ENCODE measurements at regions not wholly inside any gene's neighbourhood (a gene's known extent, or its start where the extent isn't known, plus 50 kb on each side); places are given as distances from the start of the nearest gene placed in this dataset.

DNA sequence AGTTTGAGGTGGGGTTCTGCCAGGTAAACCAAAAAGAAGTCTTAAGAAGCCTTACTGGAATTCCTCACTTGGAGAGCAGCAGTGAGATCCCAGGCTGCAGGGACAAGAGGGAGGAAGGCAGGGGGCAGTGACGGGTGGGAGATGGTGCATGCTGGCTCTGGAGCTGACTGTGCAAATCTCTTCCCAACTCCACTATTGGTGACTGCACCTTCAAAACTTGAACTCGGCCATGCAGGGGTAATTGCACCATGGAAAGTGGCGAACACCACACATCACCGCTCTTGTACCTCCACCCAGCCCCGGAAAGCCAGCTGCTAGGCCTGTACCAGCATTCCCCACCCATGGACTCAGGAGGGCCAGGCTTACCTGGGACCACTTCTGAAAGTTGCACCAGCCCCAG is 51.4 kb upstream of the CDR2 start:
- TF ChIP-seq, protein P1, sequence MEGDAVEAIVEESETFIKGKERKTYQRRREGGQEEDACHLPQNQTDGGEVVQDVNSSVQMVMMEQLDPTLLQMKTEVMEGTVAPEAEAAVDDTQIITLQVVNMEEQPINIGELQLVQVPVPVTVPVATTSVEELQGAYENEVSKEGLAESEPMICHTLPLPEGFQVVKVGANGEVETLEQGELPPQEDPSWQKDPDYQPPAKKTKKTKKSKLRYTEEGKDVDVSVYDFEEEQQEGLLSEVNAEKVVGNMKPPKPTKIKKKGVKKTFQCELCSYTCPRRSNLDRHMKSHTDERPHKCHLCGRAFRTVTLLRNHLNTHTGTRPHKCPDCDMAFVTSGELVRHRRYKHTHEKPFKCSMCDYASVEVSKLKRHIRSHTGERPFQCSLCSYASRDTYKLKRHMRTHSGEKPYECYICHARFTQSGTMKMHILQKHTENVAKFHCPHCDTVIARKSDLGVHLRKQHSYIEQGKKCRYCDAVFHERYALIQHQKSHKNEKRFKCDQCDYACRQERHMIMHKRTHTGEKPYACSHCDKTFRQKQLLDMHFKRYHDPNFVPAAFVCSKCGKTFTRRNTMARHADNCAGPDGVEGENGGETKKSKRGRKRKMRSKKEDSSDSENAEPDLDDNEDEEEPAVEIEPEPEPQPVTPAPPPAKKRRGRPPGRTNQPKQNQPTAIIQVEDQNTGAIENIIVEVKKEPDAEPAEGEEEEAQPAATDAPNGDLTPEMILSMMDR (IDR thresholded peaks at IDR 0.05) = no peak
- no peak for TF ChIP-seq POLR2A (IDR thresholded peaks at IDR 0.05)
- no peak for TF ChIP-seq POLR2AphosphoS5 (IDR thresholded peaks at IDR 0.05)

Measured in suprapubic skin (tissue), 4 donors.